Non-pigmented ciliary epithelial cell (primary cell): ENCODE measurements at regions not wholly inside any gene's neighbourhood (a gene's known extent, or its start where the extent isn't known, plus 50 kb on each side); places are given as distances from the start of the nearest gene placed in this dataset.
"Not testable (repeated sequence)": the region's sequence is repeated elsewhere in the genome, so short reads cannot be mapped to it uniquely, and the experiment has no call there.

ENCODE experiments used
- DNase-seq: peaks from one replicate; pipeline ENCODE4 v3.0.0-alpha.2; 2010; ENCODE audit warnings: low read depth

- DNase-seq: not testable (repeated sequence)
These were observed 1558.6 kb upstream of the SEL1L start for GRCh38 chr14:83091991-83092956.

GRCh38 chr14:83096092-83096491 is 1562.4 kb upstream of the SEL1L start:
- DNase-seq: no peak

GRCh38 chr14:83101846-83102245 is 1568.2 kb upstream of the SEL1L start:
- no peak for DNase-seq

- no peak for DNase-seq
These were observed 1584.4 kb upstream of the SEL1L start for GRCh38 chr14:83118029-83118428.

- DNase-seq: no peak
These were observed 1586.5 kb upstream of the SEL1L start for GRCh38 chr14:83120187-83120586.

- no peak for DNase-seq
These were observed 1592.4 kb upstream of the SEL1L start for GRCh38 chr14:83126076-83126475.

GRCh38 chr14:83128783-83129182 is 1595.1 kb upstream of the SEL1L start:
- no peak for DNase-seq

GRCh38 chr14:83129496-83129895 is 1595.8 kb upstream of the SEL1L start:
- DNase-seq: no peak

- DNase-seq: no peak
These were observed 1600.5 kb upstream of the SEL1L start for GRCh38 chr14:83133981-83134645.

- DNase-seq: no peak
These were observed 1607.1 kb upstream of the SEL1L start for GRCh38 chr14:83140756-83141155.

- no peak for DNase-seq
These were observed 1613.4 kb upstream of the SEL1L start for GRCh38 chr14:83147006-83147405.

GRCh38 chr14:83151571-83151970 is 1617.9 kb upstream of the SEL1L start:
- DNase-seq: no peak

- no peak for DNase-seq
These were observed 1619.4 kb upstream of the SEL1L start for GRCh38 chr14:83153081-83153480.

- no peak for DNase-seq
These were observed 1628.8 kb upstream of the SEL1L start for GRCh38 chr14:83162361-83162929.

- no peak for DNase-seq
These were observed 1629.4 kb upstream of the SEL1L start for GRCh38 chr14:83163016-83163415.

GRCh38 chr14:83164016-83164415 is 1630.4 kb upstream of the SEL1L start:
- DNase-seq: peak; percentile 81

GRCh38 chr14:83164591-83164990 is 1630.9 kb upstream of the SEL1L start:
- no peak for DNase-seq

GRCh38 chr14:83170165-83170564 is 1636.5 kb upstream of the SEL1L start:
- no peak for DNase-seq

- no peak for DNase-seq
These were observed 1638.1 kb upstream of the SEL1L start for GRCh38 chr14:83171761-83172160.

- DNase-seq: peak; percentile 56
These were observed 1638.7 kb upstream of the SEL1L start for GRCh38 chr14:83172363-83172762.

- no peak for DNase-seq
These were observed 1640.0 kb upstream of the SEL1L start for GRCh38 chr14:83173687-83174086.

GRCh38 chr14:83184531-83184930 is 1650.9 kb upstream of the SEL1L start:
- no peak for DNase-seq

- DNase-seq: not testable (repeated sequence)
These were observed 1654.7 kb upstream of the SEL1L start for GRCh38 chr14:83188311-83188710.
